DLD1 (cell line): ENCODE measurements at regions not wholly inside any gene's neighbourhood (a gene's known extent, or its start where the extent isn't known, plus 50 kb on each side); places are given as distances from the start of the nearest gene placed in this dataset.

Experiments
- in situ Hi-C: cut with HindIII; loops from 2 replicates; pipeline ENCODE4 v1.10.0; 2017; ENCODE audit warnings: low sequenced_read_pairs

GRCh38 chr12:131605304-131605829 is 105.5 kb upstream of the SFSWAP start:
- in situ Hi-C loops: loop anchor here (25.0 kb wide), 1 partner anchor 407 kb away; no protein-coding TSS in a partner anchor

GRCh38 chr12:131606218-131606901 is 104.5 kb upstream of the SFSWAP start:
- in situ Hi-C loops: loop anchor here (25.0 kb wide), 1 partner anchor 406 kb away; no protein-coding TSS in a partner anchor

DNA sequence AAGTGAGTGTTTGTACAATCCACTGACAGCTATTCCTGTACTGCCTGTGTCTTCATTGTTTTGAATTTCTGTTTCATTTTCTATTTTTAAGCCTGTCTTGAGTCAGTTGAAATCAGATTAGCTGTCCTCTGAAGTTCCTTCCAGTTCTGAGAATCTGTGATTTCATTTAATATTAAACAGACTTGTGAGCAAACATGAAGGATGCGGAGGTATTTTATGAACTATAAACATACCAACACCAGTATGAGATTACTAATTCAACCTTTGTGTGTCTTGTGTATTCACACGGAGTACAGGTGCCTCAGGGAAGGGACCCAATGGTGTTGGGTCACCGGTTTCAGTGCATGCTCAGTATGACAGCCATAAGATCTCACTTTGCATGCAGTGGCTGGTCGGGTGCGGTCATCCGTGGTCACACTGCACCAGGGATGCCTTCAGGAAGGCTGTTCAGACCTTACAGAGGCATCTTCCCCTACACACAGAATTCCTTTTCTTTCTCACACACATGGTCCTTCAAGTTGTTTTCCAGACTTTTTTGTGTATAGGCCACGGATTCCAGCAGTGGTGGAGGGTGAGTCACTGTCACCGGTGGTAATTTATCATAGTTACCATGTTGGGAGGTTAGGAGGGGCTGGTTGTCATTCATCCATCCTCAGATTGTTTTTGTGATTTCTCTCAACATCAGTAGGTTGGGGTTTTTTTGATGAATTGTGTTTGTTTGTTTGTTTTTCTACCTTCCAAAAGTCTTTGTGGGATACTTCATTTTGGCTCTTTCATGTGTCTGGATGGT is 103.0 kb upstream of the SFSWAP start:
- in situ Hi-C loops: loop anchor here (25.0 kb wide), 1 partner anchor 404 kb away; no protein-coding TSS in a partner anchor

- in situ Hi-C loops: loop anchor here (25.0 kb wide), 1 partner anchor 403 kb away; no protein-coding TSS in a partner anchor
These were observed 101.9 kb upstream of the SFSWAP start for GRCh38 chr12:131608740-131609690.

GRCh38 chr12:131609762-131610161 is 101.1 kb upstream of the SFSWAP start:
- in situ Hi-C loops: loop anchor here (25.0 kb wide), 1 partner anchor 403 kb away; no protein-coding TSS in a partner anchor

GRCh38 chr12:131610181-131610580 is 100.7 kb upstream of the SFSWAP start:
- in situ Hi-C loops: loop anchor here (25.0 kb wide), 1 partner anchor 402 kb away; no protein-coding TSS in a partner anchor

GRCh38 chr12:131610891-131611290 is 100.0 kb upstream of the SFSWAP start:
- in situ Hi-C loops: loop anchor here (25.0 kb wide), 1 partner anchor 401 kb away; no protein-coding TSS in a partner anchor

DNA sequence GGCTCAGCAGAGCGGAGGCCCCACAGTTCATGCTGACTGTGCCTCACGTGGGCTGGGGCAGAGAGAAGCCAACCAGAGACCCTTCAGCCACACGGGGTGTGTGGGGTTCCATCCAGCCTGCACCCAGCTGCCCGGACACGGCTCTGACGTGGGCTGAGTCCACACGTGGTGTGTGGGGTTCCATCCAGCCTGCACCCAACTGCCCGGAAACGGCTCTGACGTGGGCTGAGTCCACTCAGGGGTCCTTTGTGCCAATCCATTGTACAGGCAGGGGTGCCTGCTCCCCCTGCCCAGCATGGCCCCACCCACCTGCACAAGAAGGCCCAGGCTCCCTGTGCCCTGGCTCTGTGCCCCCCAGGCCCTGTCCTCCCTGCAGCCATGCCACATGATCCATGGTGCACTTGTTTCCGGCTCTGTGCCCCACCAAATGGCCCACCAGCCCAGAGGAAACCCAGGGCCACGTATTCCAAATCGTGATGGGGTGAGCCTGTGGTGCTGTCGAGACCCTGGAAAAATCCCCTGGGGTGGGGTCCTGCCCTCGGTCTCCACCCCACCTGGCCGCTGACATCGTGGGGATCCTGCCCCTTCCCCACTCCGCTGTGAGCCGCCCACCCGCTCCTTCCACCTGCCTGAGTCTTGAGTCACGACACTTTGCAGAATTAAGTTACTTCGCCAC is 99.3 kb upstream of the SFSWAP start:
- in situ Hi-C loops: loop anchor here (25.0 kb wide), 1 partner anchor 401 kb away; no protein-coding TSS in a partner anchor

DNA sequence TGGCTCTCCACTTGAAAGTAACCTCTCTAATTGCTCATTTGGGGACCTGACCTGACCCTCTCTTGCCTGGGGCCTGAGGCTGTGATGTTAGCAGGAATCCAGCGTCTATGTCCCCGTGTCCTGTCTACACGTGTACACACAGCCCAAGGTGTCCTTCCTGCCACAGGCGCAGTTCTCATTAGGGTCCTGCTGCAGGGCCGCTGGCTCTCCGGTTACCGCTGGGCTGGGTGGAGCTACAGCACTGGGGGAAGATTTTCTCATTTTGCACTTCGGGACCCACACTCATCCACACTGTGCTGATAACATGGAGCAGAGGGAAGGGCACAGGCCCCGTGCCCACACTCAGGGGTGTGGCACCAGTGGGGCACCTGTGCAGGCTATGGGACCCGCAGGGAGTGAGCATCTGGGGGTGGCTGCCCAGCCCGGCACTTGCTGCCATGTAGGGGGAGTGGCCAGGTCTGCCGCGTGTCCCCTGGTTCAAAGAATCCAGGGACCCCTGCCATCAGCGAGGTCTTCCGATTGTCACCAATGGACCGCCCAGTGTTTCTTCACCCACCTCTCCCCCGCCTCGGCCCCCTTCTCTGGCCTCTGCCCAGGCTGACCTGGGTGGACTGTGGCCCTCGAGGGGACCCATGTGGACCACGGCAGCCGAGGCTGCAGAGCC is 98.7 kb upstream of the SFSWAP start:
- in situ Hi-C loops: loop anchor here (25.0 kb wide), 1 partner anchor 400 kb away; no protein-coding TSS in a partner anchor

DNA sequence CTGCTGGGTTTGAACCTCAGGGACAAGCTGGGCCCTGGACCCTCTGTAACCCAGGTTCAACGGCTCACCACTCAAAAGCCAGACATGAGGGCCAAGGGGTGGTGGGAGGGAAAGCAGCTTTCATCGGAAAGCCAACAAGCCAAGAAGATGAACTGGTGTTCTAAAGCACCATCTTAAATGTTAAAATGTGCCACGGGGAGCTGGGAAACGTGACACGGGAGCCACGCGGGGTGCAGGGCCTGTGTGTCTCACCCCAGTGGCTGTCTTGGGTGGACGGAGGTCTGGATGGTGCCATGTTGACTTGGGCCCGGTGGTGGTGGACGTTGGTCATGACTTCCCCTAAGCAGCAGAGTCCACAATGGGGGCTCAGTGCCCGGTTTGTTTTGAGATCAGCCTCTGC is 97.7 kb upstream of the SFSWAP start:
- in situ Hi-C loops: loop anchor here (25.0 kb wide), 1 partner anchor 399 kb away; no protein-coding TSS in a partner anchor

DNA sequence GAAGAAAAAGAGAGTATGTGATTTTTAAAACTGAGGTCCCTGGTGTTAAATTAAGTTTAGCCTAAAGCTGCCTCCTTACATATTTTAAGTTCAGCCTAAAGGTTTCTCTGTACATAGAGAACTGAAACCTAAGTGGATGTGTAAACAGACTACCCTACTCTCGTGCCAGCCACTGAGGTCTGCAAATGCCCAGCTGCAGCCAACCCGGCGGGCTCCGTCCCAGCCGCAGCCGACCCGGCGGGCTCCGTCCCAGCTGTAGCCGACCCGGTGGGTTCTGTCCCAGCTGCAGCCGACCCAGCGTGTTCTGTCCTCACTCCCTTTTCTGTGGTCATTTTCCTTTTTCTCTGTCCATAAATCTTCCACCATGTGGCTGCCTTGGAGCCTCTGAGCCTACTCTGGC is 97.2 kb upstream of the SFSWAP start:
- in situ Hi-C loops: loop anchor here (25.0 kb wide), 1 partner anchor 399 kb away; no protein-coding TSS in a partner anchor

GRCh38 chr12:131615326-131616042 is 95.4 kb upstream of the SFSWAP start:
- in situ Hi-C loops: loop anchor here (25.0 kb wide), 1 partner anchor 397 kb away; no protein-coding TSS in a partner anchor

- in situ Hi-C loops: loop anchor here (25.0 kb wide), 1 partner anchor 396 kb away; no protein-coding TSS in a partner anchor
These were observed 94.7 kb upstream of the SFSWAP start for GRCh38 chr12:131616043-131616700.

DNA sequence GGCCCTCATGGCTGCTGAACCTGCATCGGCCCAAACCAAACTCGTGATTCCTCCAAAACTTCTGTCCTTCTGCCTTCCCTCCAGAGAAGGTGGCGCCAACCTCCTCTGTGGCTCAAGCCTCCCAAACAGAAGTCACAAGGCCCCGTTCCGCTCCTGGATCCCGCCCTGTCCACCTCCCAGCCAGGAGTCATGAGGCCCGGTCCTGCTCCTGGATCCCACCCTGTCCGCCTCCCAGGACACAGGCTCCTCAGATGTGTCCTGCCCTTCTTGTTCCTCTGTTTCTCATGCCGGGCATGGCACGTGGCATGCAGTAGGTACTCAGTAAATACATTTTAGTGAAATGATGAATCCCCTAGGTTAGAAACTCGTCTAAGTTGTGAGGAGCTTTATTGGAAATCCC is 94.2 kb upstream of the SFSWAP start:
- in situ Hi-C loops: loop anchor here (25.0 kb wide), 1 partner anchor 396 kb away; no protein-coding TSS in a partner anchor

DNA sequence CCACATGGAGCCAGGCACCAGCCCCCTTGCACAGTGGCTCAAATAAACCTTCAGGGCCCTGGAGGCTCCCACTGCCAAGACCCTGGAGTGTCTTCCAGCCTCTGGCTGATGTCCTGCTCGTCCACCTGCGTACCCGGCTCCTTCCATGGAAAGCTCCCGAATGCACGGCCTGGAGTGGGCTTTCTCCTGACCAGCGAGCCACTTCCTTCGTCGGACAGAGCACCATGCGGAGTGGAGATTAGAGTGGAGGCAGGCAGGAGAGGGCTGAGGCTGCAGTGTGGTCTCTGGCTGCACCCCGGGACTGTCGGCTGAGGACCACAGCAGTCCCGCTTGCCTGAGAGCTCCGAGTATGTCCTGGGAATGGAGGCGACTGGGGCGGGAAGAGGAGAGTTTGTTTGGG is 93.7 kb upstream of the SFSWAP start:
- in situ Hi-C loops: loop anchor here (25.0 kb wide), 1 partner anchor 395 kb away; no protein-coding TSS in a partner anchor

DNA sequence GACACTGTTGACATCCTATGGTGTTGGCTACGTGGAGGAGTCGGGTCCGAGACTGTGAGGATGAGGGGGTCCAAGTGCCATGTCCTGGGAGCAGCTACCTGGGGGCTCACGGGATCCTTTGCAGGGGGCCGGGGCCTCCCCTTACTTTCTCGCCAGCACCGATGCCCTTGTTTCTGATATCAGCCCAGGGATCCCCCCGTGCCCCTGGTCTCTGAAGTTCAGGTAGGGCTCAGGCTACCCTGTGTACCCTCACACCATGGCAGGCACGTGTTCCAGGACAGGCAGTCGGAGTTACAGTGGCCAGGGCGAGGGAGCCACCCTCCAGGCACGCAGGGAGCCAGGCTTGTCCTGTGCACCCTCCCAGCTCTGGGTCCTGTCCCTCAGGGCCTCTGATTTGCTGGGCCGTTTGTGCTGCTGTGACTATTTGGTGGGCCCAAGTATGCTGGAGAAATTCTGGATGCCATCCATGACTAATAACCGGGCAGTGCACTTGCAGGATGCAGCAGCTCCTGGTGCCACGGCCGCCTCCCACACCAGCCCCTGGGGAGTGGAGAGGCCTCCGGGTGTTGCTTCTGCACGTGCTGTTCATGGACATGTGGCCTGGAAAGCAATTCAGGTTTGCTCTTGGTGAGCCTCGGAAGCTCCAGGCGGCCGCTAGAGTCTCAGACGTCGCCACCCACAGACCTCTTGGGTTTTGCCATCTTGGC is 93.1 kb upstream of the SFSWAP start:
- in situ Hi-C loops: loop anchor here (25.0 kb wide), 1 partner anchor 395 kb away; no protein-coding TSS in a partner anchor

DNA sequence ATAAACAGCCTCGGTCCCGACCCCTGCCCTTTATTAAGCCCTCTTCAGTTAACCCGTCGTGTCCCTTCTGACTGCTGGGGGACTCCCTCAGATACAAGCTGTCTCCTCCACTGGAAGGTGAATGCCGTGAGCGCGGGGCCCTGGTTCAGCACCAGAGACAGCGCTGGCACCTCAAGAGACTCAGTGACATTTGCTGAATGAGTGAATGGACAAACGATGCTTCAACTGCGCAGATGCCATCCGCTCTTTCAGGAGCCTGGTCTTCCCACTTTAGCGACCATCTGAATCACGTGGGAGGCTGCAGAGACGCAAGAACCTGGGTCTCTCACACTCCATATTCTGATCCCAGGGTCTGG is 92.6 kb upstream of the SFSWAP start:
- in situ Hi-C loops: loop anchor here (25.0 kb wide), 1 partner anchor 394 kb away; no protein-coding TSS in a partner anchor
